K562 (cell line): ENCODE measurements at regions not wholly inside any gene's neighbourhood (a gene's known extent, or its start where the extent isn't known, plus 50 kb on each side); places are given as distances from the start of the nearest gene placed in this dataset.

ENCODE experiments used
- CUX1 ChIP-seq: fragments of 200-800 bp; sonication (Bioruptor generic); IDR thresholded peaks from 2 replicates; pipeline ENCODE4 v1.6.1; 2016; ENCODE audit warnings: missing genetic modification characterization, missing compliant biosample characterization
- DEAF1 ChIP-seq: fragments of 450-650 bp; formaldehyde crosslinking; IDR thresholded peaks from 2 replicates; pipeline ENCODE4 v1.4.0; 2020; ENCODE audit warnings: mild to moderate bottlenecking, moderate library complexity
- EHMT2 ChIP-seq: fragments of 450-650 bp; IDR thresholded peaks from 2 replicates; pipeline ENCODE4 v1.6.1; 2018; ENCODE audit warnings: antibody characterized with exemption
- EP400 ChIP-seq: fragments of 450-650 bp; IDR thresholded peaks from 2 replicates; pipeline ENCODE4 v1.6.1; 2017; ENCODE audit warnings: antibody characterized with exemption, mild to moderate bottlenecking, moderate library complexity
- GTF2F1 ChIP-seq: IDR thresholded peaks from 2 replicates; pipeline ENCODE4 v1.6.1; 2011; ENCODE audit warnings: low read depth, low read length, improper control_type of control experiment
- NFE2 ChIP-seq: IDR thresholded peaks from 2 replicates; pipeline ENCODE4 v1.6.1; 2014; ENCODE audit warnings: antibody characterized with exemption, low read depth
- RAD21 ChIP-seq, 2 experiments: fragments of 250-450 bp in 1 of 2; fragments of 450-650 bp in 1 of 2; sonication (Bioruptor Pico) in 1 of 2; formaldehyde crosslinking in 1 of 2; IDR thresholded peaks in 1 of 2; conservative IDR thresholded peaks in 1 of 2; 2 replicates each; pipeline versions ENCODE4 v1.4.0 to v1.8.0; 2020 to 2022; ENCODE audit warnings: mild to moderate bottlenecking in 2 of 2, moderate library complexity in 1 of 2
- SMARCE1 ChIP-seq: fragments of 450-650 bp; IDR thresholded peaks from 2 replicates; pipeline ENCODE4 v1.7.1; 2016; ENCODE audit warnings: mild to moderate bottlenecking
- STAT6 ChIP-seq: sonication (generic); formaldehyde crosslinking; IDR thresholded peaks from 2 replicates; pipeline ENCODE4 v1.8.1; 2023; ENCODE audit warnings: mild to moderate bottlenecking, missing genetic modification reagents
- UBTF ChIP-seq, 2 experiments: IDR thresholded peaks; 2 replicates each; pipeline ENCODE4 v1.6.1; 2012; ENCODE audit warnings: improper control_type of control experiment in 2 of 2, low read depth in 2 of 2, low read length in 2 of 2, borderline replicate concordance in 1 of 2

- TF ChIP-seq DEAF1: 0 out of 2 replicates have a peak, but pooled peaks have one; percentile 19
- TF ChIP-seq UBTF (IDR thresholded peaks at IDR 0.05; ENCODE audit: borderline replicate concordance in 1 of 2, low read depth in 2 of 2, low read length in 2 of 2): peak; percentile 87 to 96; a peak in 3 of 4 replicates
- peak in 1 of 2 experiments; percentile 38; a peak in 3 of 4 replicates for TF ChIP-seq RAD21 (CRISPR knock-in tag; conservative IDR thresholded peaks at IDR 0.05 in 1 of 2, IDR thresholded peaks at IDR 0.05 in 1 of 2)
- no peak for TF ChIP-seq NFE2
- TF ChIP-seq EP400: peak; percentile 70
- no peak for TF ChIP-seq EHMT2
- TF ChIP-seq SMARCE1: peak; percentile 92
- TF ChIP-seq STAT6 (CRISPR knock-in tag): 0 out of 2 replicates have a peak, but pooled peaks have one; percentile 59
- TF ChIP-seq CUX1 (CRISPR knock-in tag): no peak
- no peak for TF ChIP-seq GTF2F1
Measured at GRCh38 chr15:92831655-92832328, 68.3 kb upstream of the CHD2 start (continued).
